Ishikawa (cell line): ENCODE measurements at regions not wholly inside any gene's neighbourhood (a gene's known extent, or its start where the extent isn't known, plus 50 kb on each side); places are given as distances from the start of the nearest gene placed in this dataset.

Experiments used
- CEBPB ChIP-seq: IDR thresholded peaks from 2 replicates; pipeline ENCODE4 v1.6.1; 2012
- CREB1 ChIP-seq: IDR thresholded peaks from 2 replicates; pipeline ENCODE4 v1.6.1; 2012; ENCODE audit warnings: low read depth
- EGR1 ChIP-seq: IDR thresholded peaks from 2 replicates; pipeline ENCODE4 v1.6.1; 2012
- EP300 ChIP-seq: IDR thresholded peaks from 2 replicates; pipeline ENCODE4 v1.6.1; 2012; ENCODE audit warnings: borderline replicate concordance
- FOXM1 ChIP-seq: IDR thresholded peaks from 2 replicates; pipeline ENCODE4 v1.6.1; 2012; ENCODE audit warnings: low read depth, borderline replicate concordance
- NFIC ChIP-seq: IDR thresholded peaks from 2 replicates; pipeline ENCODE4 v1.6.1; 2012
- RAD21 ChIP-seq: IDR thresholded peaks from 2 replicates; pipeline ENCODE4 v1.6.1; 2012; ENCODE audit warnings: low read depth
- TAF1 ChIP-seq: IDR thresholded peaks from 2 replicates; pipeline ENCODE4 v1.6.1; 2012; ENCODE audit warnings: low read depth, mild to moderate bottlenecking
- TCF12 ChIP-seq: IDR thresholded peaks from 2 replicates; pipeline ENCODE4 v1.6.1; 2012; ENCODE audit warnings: low read depth
- TEAD4 ChIP-seq: IDR thresholded peaks from 2 replicates; pipeline ENCODE4 v1.6.1; 2012
- YY1 ChIP-seq: IDR thresholded peaks from 2 replicates; pipeline ENCODE4 v1.6.1; 2012; ENCODE audit warnings: low read depth
- ZBTB7A ChIP-seq: IDR thresholded peaks from 2 replicates; pipeline ENCODE4 v1.6.1; 2012; ENCODE audit warnings: low read depth
- TF ChIP-seq, protein P1 (sequence below): IDR thresholded peaks from 2 replicates; pipeline ENCODE4 v1.6.1; 2012; ENCODE audit warnings: low read depth, mild to moderate bottlenecking
- TF ChIP-seq, protein P2 (sequence below): IDR thresholded peaks from 2 replicates; pipeline ENCODE4 v1.6.1; 2012
- TF ChIP-seq, protein P3 (sequence below): IDR thresholded peaks from 2 replicates; pipeline ENCODE4 v1.6.1; 2012

DNA sequence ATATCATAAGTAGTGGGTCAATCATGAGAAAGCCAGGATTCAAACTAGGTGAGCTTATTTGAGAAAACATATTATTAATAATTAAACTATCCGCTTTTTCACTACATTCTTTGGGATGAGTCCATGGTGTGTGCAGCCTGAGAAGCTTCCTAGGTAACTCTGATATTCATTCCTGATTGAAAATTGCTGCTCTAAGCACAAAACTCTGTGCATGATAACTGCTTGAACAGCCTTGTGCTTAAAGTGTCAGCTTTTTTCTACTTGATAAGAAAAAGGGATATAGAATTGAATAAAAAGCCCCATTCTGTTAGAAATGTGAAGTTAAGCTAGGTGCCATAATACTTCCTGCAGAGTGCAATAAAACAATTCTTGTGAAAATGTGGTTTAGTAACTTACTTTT, 343.5 kb upstream of the LUZP2 start:
- TF ChIP-seq CREB1 (no peak), NFIC (no peak), TCF12 (no peak), ZBTB7A (no peak), TAF1 (no peak), EGR1 (no peak), RAD21 (no peak), YY1 (no peak), TEAD4 (no peak), EP300 (no peak), CEBPB (no peak), FOXM1 (no peak)
- TF ChIP-seq, protein P1, sequence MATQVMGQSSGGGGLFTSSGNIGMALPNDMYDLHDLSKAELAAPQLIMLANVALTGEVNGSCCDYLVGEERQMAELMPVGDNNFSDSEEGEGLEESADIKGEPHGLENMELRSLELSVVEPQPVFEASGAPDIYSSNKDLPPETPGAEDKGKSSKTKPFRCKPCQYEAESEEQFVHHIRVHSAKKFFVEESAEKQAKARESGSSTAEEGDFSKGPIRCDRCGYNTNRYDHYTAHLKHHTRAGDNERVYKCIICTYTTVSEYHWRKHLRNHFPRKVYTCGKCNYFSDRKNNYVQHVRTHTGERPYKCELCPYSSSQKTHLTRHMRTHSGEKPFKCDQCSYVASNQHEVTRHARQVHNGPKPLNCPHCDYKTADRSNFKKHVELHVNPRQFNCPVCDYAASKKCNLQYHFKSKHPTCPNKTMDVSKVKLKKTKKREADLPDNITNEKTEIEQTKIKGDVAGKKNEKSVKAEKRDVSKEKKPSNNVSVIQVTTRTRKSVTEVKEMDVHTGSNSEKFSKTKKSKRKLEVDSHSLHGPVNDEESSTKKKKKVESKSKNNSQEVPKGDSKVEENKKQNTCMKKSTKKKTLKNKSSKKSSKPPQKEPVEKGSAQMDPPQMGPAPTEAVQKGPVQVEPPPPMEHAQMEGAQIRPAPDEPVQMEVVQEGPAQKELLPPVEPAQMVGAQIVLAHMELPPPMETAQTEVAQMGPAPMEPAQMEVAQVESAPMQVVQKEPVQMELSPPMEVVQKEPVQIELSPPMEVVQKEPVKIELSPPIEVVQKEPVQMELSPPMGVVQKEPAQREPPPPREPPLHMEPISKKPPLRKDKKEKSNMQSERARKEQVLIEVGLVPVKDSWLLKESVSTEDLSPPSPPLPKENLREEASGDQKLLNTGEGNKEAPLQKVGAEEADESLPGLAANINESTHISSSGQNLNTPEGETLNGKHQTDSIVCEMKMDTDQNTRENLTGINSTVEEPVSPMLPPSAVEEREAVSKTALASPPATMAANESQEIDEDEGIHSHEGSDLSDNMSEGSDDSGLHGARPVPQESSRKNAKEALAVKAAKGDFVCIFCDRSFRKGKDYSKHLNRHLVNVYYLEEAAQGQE: no peak
- TF ChIP-seq, protein P2, sequence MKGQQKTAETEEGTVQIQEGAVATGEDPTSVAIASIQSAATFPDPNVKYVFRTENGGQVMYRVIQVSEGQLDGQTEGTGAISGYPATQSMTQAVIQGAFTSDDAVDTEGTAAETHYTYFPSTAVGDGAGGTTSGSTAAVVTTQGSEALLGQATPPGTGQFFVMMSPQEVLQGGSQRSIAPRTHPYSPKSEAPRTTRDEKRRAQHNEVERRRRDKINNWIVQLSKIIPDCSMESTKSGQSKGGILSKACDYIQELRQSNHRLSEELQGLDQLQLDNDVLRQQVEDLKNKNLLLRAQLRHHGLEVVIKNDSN: no peak
- TF ChIP-seq, protein P3, sequence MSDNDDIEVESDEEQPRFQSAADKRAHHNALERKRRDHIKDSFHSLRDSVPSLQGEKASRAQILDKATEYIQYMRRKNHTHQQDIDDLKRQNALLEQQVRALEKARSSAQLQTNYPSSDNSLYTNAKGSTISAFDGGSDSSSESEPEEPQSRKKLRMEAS: no peak

DNA sequence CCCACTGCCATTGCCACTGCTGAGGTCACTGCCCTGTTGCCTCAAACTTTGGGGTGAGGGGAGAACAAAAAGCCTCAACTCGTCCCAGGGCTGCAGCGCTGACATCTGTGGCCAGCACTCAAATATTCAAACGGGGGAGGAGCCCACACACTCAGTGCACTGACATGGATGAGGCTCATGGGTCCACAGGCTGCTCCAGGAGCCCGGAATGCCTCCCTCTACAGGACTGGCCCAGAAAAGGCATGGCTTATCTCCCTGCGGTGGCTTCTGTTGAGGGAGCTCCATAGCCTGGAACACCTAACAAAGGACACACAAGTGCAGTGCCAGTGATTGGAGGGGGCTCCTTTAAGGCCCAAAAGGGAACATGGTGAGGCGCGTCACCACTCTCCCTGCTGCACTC, 341.1 kb upstream of the LUZP2 start:
- TF ChIP-seq YY1 (no peak), TAF1 (no peak), TEAD4 (no peak), FOXM1 (no peak), CEBPB (no peak), RAD21 (no peak), NFIC (no peak), EGR1 (no peak), EP300 (no peak)
- TF ChIP-seq, protein P1: no peak
- TF ChIP-seq, protein P2: no peak
- TF ChIP-seq, protein P3: no peak

DNA sequence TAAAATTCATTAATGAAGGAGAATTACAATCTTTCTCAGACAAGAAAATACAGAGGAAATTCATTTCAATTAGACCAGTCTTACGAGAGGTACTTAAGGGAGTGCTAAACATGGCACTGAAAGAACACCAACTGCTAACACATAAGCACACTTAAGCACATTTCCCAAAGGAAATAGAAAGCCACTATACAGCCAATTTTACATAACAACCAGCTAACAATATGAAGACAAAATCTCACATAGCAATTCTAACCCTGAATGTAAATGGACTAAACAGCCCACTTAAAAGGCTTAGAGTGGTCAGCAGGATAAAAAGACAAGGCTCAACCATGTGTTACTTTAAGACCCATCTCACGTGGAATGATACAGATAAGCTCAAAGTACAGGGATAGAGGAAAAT, 339.5 kb upstream of the LUZP2 start:
- TF ChIP-seq TCF12 (no peak), EGR1 (no peak), RAD21 (no peak), TAF1 (no peak), FOXM1 (no peak), ZBTB7A (no peak), NFIC (no peak), EP300 (no peak)
- TF ChIP-seq, protein P3: no peak
- TF ChIP-seq, protein P1: no peak

DNA sequence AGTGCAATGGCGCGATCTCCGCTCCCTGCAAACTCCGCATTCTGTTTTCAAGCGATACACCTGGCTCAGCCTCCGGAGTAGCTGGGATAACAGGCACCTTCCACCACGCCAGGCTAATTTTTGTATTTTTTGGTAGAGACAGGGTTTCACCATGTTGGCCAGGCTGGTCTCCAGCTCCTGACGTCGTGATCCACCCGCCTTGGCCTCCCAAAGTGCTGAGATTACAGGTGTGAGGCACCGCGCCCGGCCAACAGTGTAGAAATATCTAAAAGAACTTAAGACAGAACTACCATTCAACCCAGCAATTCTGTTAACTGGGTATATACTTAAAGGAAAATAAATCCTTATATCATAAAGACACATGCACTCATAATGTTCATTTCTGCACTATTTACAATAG, 335.3 kb upstream of the LUZP2 start:
- TF ChIP-seq CEBPB (no peak), TEAD4 (no peak), EP300 (no peak), FOXM1 (no peak), RAD21 (no peak), NFIC (no peak), EGR1 (no peak), ZBTB7A (no peak), CREB1 (no peak), YY1 (no peak), TCF12 (no peak), TAF1 (no peak)
- TF ChIP-seq, protein P2: no peak
- TF ChIP-seq, protein P1: no peak
- TF ChIP-seq, protein P3: no peak
